Right lobe of liver (tissue), 6 donors: ENCODE measurements at regions not wholly inside any gene's neighbourhood (a gene's known extent, or its start where the extent isn't known, plus 50 kb on each side); places are given as distances from the start of the nearest gene placed in this dataset.
"Not testable (repeated sequence)": the region's sequence is repeated elsewhere in the genome, so short reads cannot be mapped to it uniquely, and the experiment has no call there.

Experiments
- ATAC-seq, 4 donors: fragments of 200-7000 bp; cut with Tn5 transposase; one replicate each; pipeline ENCODE4 v1.9.1; 2020; ENCODE audit warnings: mild to moderate bottlenecking in 4 of 4, moderate library complexity in 4 of 4
- DNase-seq, 3 donors: peaks; one replicate each; pipeline ENCODE4 v3.0.0-alpha.2; 2020
- H3K27ac ChIP-seq, 3 donors: fragments of 200-600 bp; one replicate each; pipeline ENCODE4 v1.8.0; 2022
- H3K27me3 ChIP-seq, 2 donors: fragments of 200-600 bp; one replicate each; pipeline ENCODE4 v1.8.0; 2022
- H3K36me3 ChIP-seq, 4 donors: fragments of 200-600 bp; sonication (generic) in 1 of 4; one replicate each; pipeline versions ENCODE4 v1.5.1 to v1.8.0; 2017 to 2022; ENCODE audit warnings: control low read depth in 1 of 4
- H3K4me1 ChIP-seq, 4 donors: fragments of 200-600 bp; sonication (generic) in 1 of 4; one replicate each; pipeline versions ENCODE4 v1.5.1 to v1.8.0; 2017 to 2022; ENCODE audit warnings: control low read depth in 1 of 4
- H3K4me3 ChIP-seq, 3 donors: fragments of 200-600 bp; one replicate each; pipeline ENCODE4 v1.8.0; 2022
- H3K9me3 ChIP-seq, 4 donors: fragments of 200-600 bp; sonication (generic) in 1 of 4; one replicate each; pipeline versions ENCODE4 v1.5.1 to v1.8.0; 2017 to 2022; ENCODE audit warnings: control low read depth in 1 of 4
- CTCF ChIP-seq, 4 donors: fragments of 200-600 bp in 3 of 4; fragments of 450-650 bp in 1 of 4; IDR thresholded peaks; one replicate each; pipeline versions ENCODE4 v1.5.1 to v1.8.0; 2016 to 2022; ENCODE audit warnings: antibody characterized with exemption in 4 of 4, mild to moderate bottlenecking in 2 of 4
- POLR2A ChIP-seq: fragments of 450-650 bp; IDR thresholded peaks from one replicate; pipeline ENCODE4 v1.6.1; 2017; ENCODE audit warnings: antibody characterized with exemption, mild to moderate bottlenecking
- WGBS: methylation state at CpG from one replicate; pipeline ENCODE4 v1.1.6; 2018; ENCODE audit warnings: low coverage, low lambda C conversion rate; ENCODE audit not compliant: insufficient coverage; ENCODE audit errors: missing lambda C conversion rate; 5-methylcytosine and 5-hydroxymethylcytosine counted together
- intact Hi-C, 2 donors: fragments of 100-400 bp; cut with DNase I; formaldehyde crosslinking; loops; one replicate each; pipeline versions ENCODE4 v1.11.2 to v1.14.1; 2022
- donor health status: DM: no; HTN: yes; CAD: no.
- donor health status: DM: no; HTN: no; CAD: no.
- donor health status: DM: no; HTN: no; CAD: no.
- donor health status: DM: no; HTN: yes; CAD: no.
- donor health status: DM: no; HTN: yes; CAD: no.

GRCh38 chr5:136453986-136454758 lies 88.8 kb upstream of the TRPC7 start:
- 29% methylated on average over 4 of the region's 4 CpGs for WGBS
- Histone ChIP-seq H3K9me3 (no peaks in the 10 kb centered on the region), H3K27ac (no peak overlapping the region), H3K4me3 (no peak overlapping the region), H3K36me3 (no peaks in the 10 kb centered on the region), H3K4me1 (no peaks in the 10 kb centered on the region), H3K27me3 (no peaks in the 10 kb centered on the region)
- TF ChIP-seq CTCF (IDR thresholded peaks at IDR 0.05) (no peak), POLR2A (no peak)
- ATAC-seq (no peak), DNase-seq (no peak)
- intact Hi-C loops: no loop called here

GRCh38 chr5:136453199-136453598 lies 87.9 kb upstream of the TRPC7 start:
- ATAC-seq (no peak), DNase-seq (no peak)
- Histone ChIP-seq H3K4me3 (no peak overlapping the region), H3K36me3 (no peaks in the 10 kb centered on the region), H3K27ac (no peak overlapping the region), H3K4me1 (no peaks in the 10 kb centered on the region), H3K27me3 (no peaks in the 10 kb centered on the region), H3K9me3 (no peaks in the 10 kb centered on the region)
- intact Hi-C loops: no loop called here
- TF ChIP-seq CTCF (IDR thresholded peaks at IDR 0.05): no peak
- no peak for TF ChIP-seq POLR2A

- intact Hi-C loops, H3K27me3 ChIP-seq, ATAC-seq, H3K9me3 ChIP-seq, H3K4me1 ChIP-seq, DNase-seq, H3K36me3 ChIP-seq, H3K4me3 ChIP-seq, H3K27ac ChIP-seq: not testable (repeated sequence)
- 29% methylated on average over 2 of the region's 2 CpGs for WGBS
These were observed 82.2 kb upstream of the TRPC7 start for GRCh38 chr5:136447576-136447975.

GRCh38 chr5:136446565-136446964 lies 81.2 kb upstream of the TRPC7 start:
- Histone ChIP-seq H3K9me3 (no peaks in the 10 kb centered on the region), H3K27ac (no peak overlapping the region), H3K4me1 (no peaks in the 10 kb centered on the region), H3K27me3 (no peaks in the 10 kb centered on the region), H3K36me3 (no peaks in the 10 kb centered on the region), H3K4me3 (no peak overlapping the region)
- intact Hi-C loops: no loop called here
- no peak for TF ChIP-seq POLR2A
- TF ChIP-seq CTCF (IDR thresholded peaks at IDR 0.05): no peak
- WGBS: 85% methylated on average over 3 of the region's 6 CpGs
- ATAC-seq: no peak
- DNase-seq: no peak

- H3K4me3 ChIP-seq, ATAC-seq, H3K9me3 ChIP-seq, H3K27me3 ChIP-seq, H3K36me3 ChIP-seq, intact Hi-C loops, H3K4me1 ChIP-seq, H3K27ac ChIP-seq, DNase-seq: not testable (repeated sequence)
- WGBS: 67% methylated on average over 1 of the region's 12 CpGs
These were observed 78.8 kb upstream of the TRPC7 start for GRCh38 chr5:136444099-136444498.

- DNase-seq (no peak), ATAC-seq (no peak)
- Histone ChIP-seq H3K9me3 (no peaks in the 10 kb centered on the region), H3K27ac (no peak overlapping the region), H3K4me3 (no peak overlapping the region), H3K36me3 (no peaks in the 10 kb centered on the region), H3K27me3 (no peaks in the 10 kb centered on the region), H3K4me1 (no peaks in the 10 kb centered on the region)
- intact Hi-C loops: no loop called here
- no peak for TF ChIP-seq CTCF (IDR thresholded peaks at IDR 0.05)
- TF ChIP-seq POLR2A: no peak
These were observed 74.0 kb upstream of the TRPC7 start for GRCh38 chr5:136439367-136439766.
